SK-N-SH treated with all-trans-retinoic acid at 6 μM for 48 hours (cell line): ENCODE measurements at regions not wholly inside any gene's neighbourhood (a gene's known extent, or its start where the extent isn't known, plus 50 kb on each side); places are given as distances from the start of the nearest gene placed in this dataset.

Experiments
- BACH2 ChIP-seq: fragments of 250-450 bp; sonication (Bioruptor Pico); IDR thresholded peaks from 2 replicates; pipeline ENCODE4 v1.9.0; 2021; ENCODE audit warnings: mild to moderate bottlenecking, borderline replicate concordance
- CREB5 ChIP-seq: fragments of 250-450 bp; sonication (Bioruptor Pico); IDR thresholded peaks from 2 replicates; pipeline ENCODE4 v1.5.1; 2020; ENCODE audit warnings: low read depth, mild to moderate bottlenecking, moderate library complexity
- CSDC2 ChIP-seq: fragments of 250-450 bp; sonication (Bioruptor Pico); IDR thresholded peaks from 2 replicates; pipeline ENCODE4 v1.5.0; 2020; ENCODE audit warnings: mild to moderate bottlenecking, moderate library complexity
- ESRRG ChIP-seq: fragments of 250-450 bp; sonication (Bioruptor Pico); IDR thresholded peaks from 2 replicates; pipeline ENCODE4 v1.6.1; 2021; ENCODE audit warnings: mild to moderate bottlenecking
- GLIS3 ChIP-seq: fragments of 250-450 bp; sonication (Bioruptor Pico); IDR thresholded peaks from 2 replicates; pipeline ENCODE4 v1.5.0; 2020; ENCODE audit warnings: mild to moderate bottlenecking, moderate library complexity
- PATZ1 ChIP-seq: fragments of 250-450 bp; sonication (Bioruptor Pico); IDR thresholded peaks from 2 replicates; pipeline ENCODE4 v1.8.0; 2020; ENCODE audit warnings: mild to moderate bottlenecking, moderate library complexity, borderline replicate concordance
- PPARA ChIP-seq: fragments of 250-450 bp; sonication (Bioruptor Pico); IDR thresholded peaks from 2 replicates; pipeline ENCODE4 v1.5.0; 2020; ENCODE audit warnings: mild to moderate bottlenecking, borderline replicate concordance
- RARB ChIP-seq: fragments of 250-450 bp; sonication (Bioruptor Pico); IDR thresholded peaks from 2 replicates; pipeline ENCODE4 v1.8.0; 2021; ENCODE audit warnings: mild to moderate bottlenecking, moderate library complexity
- TCF4 ChIP-seq: fragments of 250-450 bp; sonication (Bioruptor Pico); IDR thresholded peaks from 2 replicates; pipeline ENCODE4 v1.8.0; 2021; ENCODE audit warnings: mild to moderate bottlenecking, moderate library complexity, borderline replicate concordance
- TOX ChIP-seq: fragments of 250-450 bp; sonication (Bioruptor Pico); IDR thresholded peaks from 2 replicates; pipeline ENCODE4 v1.8.0; 2021; ENCODE audit warnings: mild to moderate bottlenecking, moderate library complexity, borderline replicate concordance
- ZC3H10 ChIP-seq: fragments of 250-450 bp; sonication (Bioruptor Pico); IDR thresholded peaks from 2 replicates; pipeline ENCODE4 v1.5.1; 2021; ENCODE audit warnings: mild to moderate bottlenecking, moderate library complexity
- ZFP3 ChIP-seq: fragments of 250-450 bp; sonication (Bioruptor Pico); IDR thresholded peaks from 2 replicates; pipeline ENCODE4 v1.5.0; 2020; ENCODE audit warnings: mild to moderate bottlenecking, moderate library complexity
- ZFP30 ChIP-seq: fragments of 450-650 bp; formaldehyde crosslinking; IDR thresholded peaks from 2 replicates; pipeline ENCODE4 v1.5.0; 2022; ENCODE audit warnings: mild to moderate bottlenecking, moderate library complexity

DNA sequence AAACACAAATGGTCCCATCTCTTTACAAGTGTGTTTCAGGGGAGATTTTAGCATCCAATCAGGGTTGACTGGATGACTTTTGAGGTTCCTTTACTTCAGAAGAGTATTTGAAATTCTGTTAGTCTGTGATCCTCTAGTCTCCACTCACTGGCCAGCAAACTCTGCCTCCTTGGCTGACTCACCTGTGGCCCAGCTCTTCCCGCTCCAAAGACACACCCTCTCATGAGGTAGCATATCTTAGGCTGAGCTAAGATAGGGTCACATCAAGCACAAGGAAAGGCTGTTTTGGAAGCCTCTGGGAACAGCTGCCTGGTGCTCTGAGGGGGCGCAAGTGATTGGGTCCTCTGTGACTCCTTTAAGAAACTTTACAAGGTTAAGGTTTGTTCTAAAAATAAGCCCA is 102.3 kb upstream of the FGGY start:
- TF ChIP-seq PPARA (CRISPR knock-in tag): no peak
- TF ChIP-seq ESRRG (CRISPR knock-in tag): no peak
- TF ChIP-seq PATZ1 (CRISPR knock-in tag): no peak
- TF ChIP-seq ZFP3: no peak
- TF ChIP-seq CSDC2 (CRISPR knock-in tag): no peak
- no peak for TF ChIP-seq BACH2 (CRISPR knock-in tag)
- no peak for TF ChIP-seq ZC3H10 (CRISPR knock-in tag)
- TF ChIP-seq ZFP30: no peak
- TF ChIP-seq TCF4 (CRISPR knock-in tag): no peak
- TF ChIP-seq CREB5 (CRISPR knock-in tag): no peak
- TF ChIP-seq TOX (CRISPR knock-in tag): no peak
- no peak for TF ChIP-seq GLIS3
- TF ChIP-seq RARB (CRISPR knock-in tag): no peak
